ENCODE measurements at regions not wholly inside any gene's neighbourhood (a gene's known extent, or its start where the extent isn't known, plus 50 kb on each side); places are given as distances from the start of the nearest gene placed in this dataset.

DNA sequence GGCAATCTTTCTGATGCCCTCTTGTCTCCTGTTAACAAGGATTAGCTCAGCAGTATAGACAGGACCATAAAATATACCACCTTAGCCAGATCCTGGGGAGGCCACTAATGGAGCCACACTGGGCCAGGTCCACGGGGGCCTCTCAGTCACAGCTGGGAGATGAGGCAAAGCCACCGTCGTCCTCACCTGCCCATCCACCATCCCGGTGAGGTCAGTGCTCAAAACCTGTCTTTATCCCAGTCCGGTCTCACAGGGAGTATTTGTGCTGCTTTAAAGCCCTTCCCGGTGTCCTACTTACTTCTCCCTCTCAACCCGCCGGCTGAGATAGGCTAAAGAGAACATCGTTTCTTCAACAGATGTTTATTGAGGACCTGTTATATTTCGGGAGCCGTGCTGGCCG, 104.3 kb downstream of the EDN3 start:
- H4K20me1 ChIP-seq (ENCODE audit: insufficient read depth, low read length): no peaks in the 10 kb centered on the region
- TF ChIP-seq CTCF (IDR thresholded peaks at IDR 0.05; ENCODE audit: extremely low read depth, low read depth, low read length): no peak
- no peaks in the 10 kb centered on the region for H3K9me3 ChIP-seq (ENCODE audit: low read depth, low read length)
- no peak overlapping the region for H3K4me2 ChIP-seq (ENCODE audit: insufficient read depth, low read length)
- H3K4me1 ChIP-seq (ENCODE audit: insufficient read depth, low read length): no peaks in the 10 kb centered on the region
- H3K27ac ChIP-seq (ENCODE audit: low read depth, low read length): no peak overlapping the region
- no peaks in the 10 kb centered on the region for H3K79me2 ChIP-seq (ENCODE audit: insufficient read depth, low read length)
- H3K36me3 ChIP-seq (ENCODE audit: insufficient read depth, low read length): no peaks in the 10 kb centered on the region
- no peak for DNase-seq (ENCODE audit: insufficient read length, low spot score, missing footprints)
- H3K4me3 ChIP-seq (ENCODE audit: insufficient read depth, low read length): no peak overlapping the region
- no peak overlapping the region for H2AFZ ChIP-seq (ENCODE audit: low read length)
- H3K27me3 ChIP-seq (ENCODE audit: insufficient read depth, low read length): peaks cover 35% of the 10 kb centered on the region

DNA sequence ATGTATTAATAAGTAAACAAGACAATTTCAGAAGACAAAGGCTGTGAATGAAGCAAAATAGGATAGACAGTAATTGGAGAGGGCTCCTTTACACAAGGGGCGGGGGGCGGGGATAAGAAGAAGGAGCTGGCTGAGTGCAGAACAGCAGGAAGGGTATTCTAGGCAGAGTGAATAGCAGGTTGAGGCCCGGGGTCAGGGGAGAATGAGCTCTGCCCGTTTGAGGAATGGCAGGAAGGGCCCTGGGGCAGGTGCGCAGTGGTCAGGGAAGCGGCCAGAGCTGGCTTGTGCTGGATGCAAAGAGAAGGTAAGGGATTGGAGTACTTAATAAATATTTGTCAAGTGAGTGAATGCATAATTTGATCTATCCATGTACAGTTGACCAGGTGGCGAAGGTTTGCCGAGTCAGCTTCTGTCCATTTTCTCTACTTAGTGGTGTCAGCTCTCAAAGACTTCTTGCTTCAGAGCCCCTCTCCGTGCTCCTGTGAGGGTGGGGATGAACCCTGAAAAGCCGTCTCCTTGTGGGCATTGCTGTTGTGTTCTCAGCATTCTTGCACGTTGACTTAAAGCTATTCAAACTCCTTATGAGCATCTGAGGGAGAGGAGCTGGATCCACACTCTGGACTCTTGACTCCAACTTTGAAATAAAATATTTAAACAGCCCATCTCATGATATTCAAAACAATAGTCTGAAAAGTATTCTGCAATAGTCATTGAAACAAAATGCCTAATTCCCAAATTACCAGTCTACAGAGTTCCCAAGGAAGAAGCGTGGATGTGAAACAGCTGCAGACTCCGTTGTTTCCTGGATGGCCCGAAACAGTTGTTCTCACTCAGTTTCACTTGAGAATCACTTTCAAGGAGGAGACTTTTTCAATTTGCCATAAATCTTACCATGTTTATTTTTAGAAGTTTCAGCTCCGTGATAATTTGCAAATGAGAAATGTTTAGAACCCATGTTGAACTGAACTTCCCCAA, 105.1 kb downstream of the EDN3 start:
- Histone ChIP-seq H3K79me2 (ENCODE audit: insufficient read depth, low read length) (no peaks in the 10 kb centered on the region), H3K4me1 (ENCODE audit: insufficient read depth, low read length) (no peaks in the 10 kb centered on the region), H2AFZ (ENCODE audit: low read length) (no peak overlapping the region), H4K20me1 (ENCODE audit: insufficient read depth, low read length) (no peaks in the 10 kb centered on the region), H3K27me3 (ENCODE audit: insufficient read depth, low read length) (peaks cover 30% of the 10 kb centered on the region), H3K9me3 (ENCODE audit: low read depth, low read length) (no peaks in the 10 kb centered on the region), H3K27ac (ENCODE audit: low read depth, low read length) (no peak overlapping the region), H3K4me3 (ENCODE audit: insufficient read depth, low read length) (no peak overlapping the region), H3K4me2 (ENCODE audit: insufficient read depth, low read length) (no peak overlapping the region), H3K36me3 (ENCODE audit: insufficient read depth, low read length) (no peaks in the 10 kb centered on the region)
- TF ChIP-seq CTCF (IDR thresholded peaks at IDR 0.05; ENCODE audit: extremely low read depth, low read depth, low read length): no peak
- DNase-seq (ENCODE audit: insufficient read length, low spot score, missing footprints): no peak

DNA sequence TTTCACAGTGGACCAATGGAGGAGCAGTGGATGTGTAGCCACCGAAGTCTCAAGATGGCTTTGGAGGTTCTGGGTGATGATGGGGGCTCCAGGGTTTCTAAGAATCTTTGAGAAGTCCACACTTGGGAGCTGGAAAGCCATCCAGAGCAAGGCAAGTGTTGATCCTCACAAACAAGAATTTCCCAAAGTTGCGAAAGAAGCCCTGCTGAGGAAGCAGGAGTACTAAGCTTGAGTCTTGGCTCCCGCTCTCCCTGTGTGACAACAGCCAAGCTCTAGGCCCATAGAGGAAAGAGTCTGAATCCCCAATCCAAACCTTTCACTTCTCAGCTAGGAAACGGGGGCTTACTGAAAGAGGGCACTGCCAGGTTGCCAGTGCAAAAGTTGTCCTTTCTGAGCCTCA, 106.0 kb downstream of the EDN3 start:
- peaks cover 22% of the 10 kb centered on the region for H3K27me3 ChIP-seq (ENCODE audit: insufficient read depth, low read length)
- TF ChIP-seq CTCF (IDR thresholded peaks at IDR 0.05; ENCODE audit: extremely low read depth, low read depth, low read length): no peak
- no peak for DNase-seq (ENCODE audit: insufficient read length, low spot score, missing footprints)
- H3K36me3 ChIP-seq (ENCODE audit: insufficient read depth, low read length): no peaks in the 10 kb centered on the region
- H3K4me2 ChIP-seq (ENCODE audit: insufficient read depth, low read length): no peak overlapping the region
- H3K27ac ChIP-seq (ENCODE audit: low read depth, low read length): no peak overlapping the region
- H2AFZ ChIP-seq (ENCODE audit: low read length): no peak overlapping the region
- H3K79me2 ChIP-seq (ENCODE audit: insufficient read depth, low read length): no peaks in the 10 kb centered on the region
- no peaks in the 10 kb centered on the region for H3K4me1 ChIP-seq (ENCODE audit: insufficient read depth, low read length)
- H3K9me3 ChIP-seq (ENCODE audit: low read depth, low read length): no peaks in the 10 kb centered on the region
- no peaks in the 10 kb centered on the region for H4K20me1 ChIP-seq (ENCODE audit: insufficient read depth, low read length)
- H3K4me3 ChIP-seq (ENCODE audit: insufficient read depth, low read length): no peak overlapping the region

DNA sequence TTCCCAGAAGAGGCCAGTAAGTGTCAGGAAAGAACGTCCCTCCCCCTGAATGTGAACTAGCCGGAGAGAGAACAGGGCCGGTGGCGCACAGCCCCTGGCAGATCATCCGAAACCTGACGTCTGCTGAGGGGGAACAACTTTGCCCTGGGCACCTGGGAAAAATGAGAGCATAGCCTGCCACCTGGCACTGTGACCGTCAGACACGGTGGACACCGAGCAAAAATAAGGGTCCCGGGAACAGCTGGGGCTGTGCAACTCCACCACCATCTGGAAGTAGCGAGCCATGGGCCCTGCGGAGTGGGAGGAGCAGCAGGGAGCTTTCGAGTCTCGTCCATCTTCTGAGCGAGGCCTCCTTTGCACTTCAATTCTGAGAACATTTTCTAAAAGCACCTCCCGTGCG, 110.8 kb downstream of the EDN3 start:
- H3K9me3 ChIP-seq (ENCODE audit: low read depth, low read length): no peaks in the 10 kb centered on the region
- no peak overlapping the region for H3K4me2 ChIP-seq (ENCODE audit: insufficient read depth, low read length)
- no peaks in the 10 kb centered on the region for H3K79me2 ChIP-seq (ENCODE audit: insufficient read depth, low read length)
- no peak for DNase-seq (ENCODE audit: insufficient read length, low spot score, missing footprints)
- no peaks in the 10 kb centered on the region for H4K20me1 ChIP-seq (ENCODE audit: insufficient read depth, low read length)
- H3K27me3 ChIP-seq (ENCODE audit: insufficient read depth, low read length): no peaks in the 10 kb centered on the region
- TF ChIP-seq CTCF (IDR thresholded peaks at IDR 0.05; ENCODE audit: extremely low read depth, low read depth, low read length): no peak
- H2AFZ ChIP-seq (ENCODE audit: low read length): no peak overlapping the region
- no peak overlapping the region for H3K27ac ChIP-seq (ENCODE audit: low read depth, low read length)
- no peak overlapping the region for H3K4me3 ChIP-seq (ENCODE audit: insufficient read depth, low read length)
- H3K4me1 ChIP-seq (ENCODE audit: insufficient read depth, low read length): no peaks in the 10 kb centered on the region
- no peaks in the 10 kb centered on the region for H3K36me3 ChIP-seq (ENCODE audit: insufficient read depth, low read length)
